ENCODE measurements at regions not wholly inside any gene's neighbourhood (a gene's known extent, or its start where the extent isn't known, plus 50 kb on each side); places are given as distances from the start of the nearest gene placed in this dataset.

DNA sequence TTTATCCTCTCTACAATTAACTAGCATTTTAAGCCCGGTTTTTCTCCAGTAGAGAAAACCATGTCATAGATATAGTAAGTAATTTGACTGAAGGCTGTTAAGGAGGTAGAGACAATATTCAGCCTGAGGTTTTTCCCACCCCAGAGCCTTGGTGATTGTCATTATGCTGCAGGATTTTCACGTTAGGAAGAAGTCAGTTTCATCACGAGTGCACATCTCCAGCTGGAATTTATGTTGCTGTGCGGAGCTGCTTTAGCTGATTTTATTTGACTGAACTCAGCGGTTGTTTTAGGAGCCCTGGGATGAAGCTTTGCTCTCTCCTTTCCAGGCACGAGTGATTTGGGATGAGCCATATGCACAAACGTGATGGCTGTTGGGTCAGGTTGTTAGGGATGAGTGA is 271.3 kb upstream of the RGMA start:
- ATAC-seq, result no peak
- TF ChIP-seq TOX (CRISPR knock-in tag; IDR thresholded peaks at IDR 0.05; ENCODE audit: borderline replicate concordance), result no peak
- TF ChIP-seq ZNF565 (CRISPR knock-in tag; conservative IDR thresholded peaks at IDR 0.05; ENCODE audit: low read depth), result no peak
- no peak for TF ChIP-seq TCF4 (CRISPR knock-in tag; IDR thresholded peaks at IDR 0.05; ENCODE audit: borderline replicate concordance)
- TF ChIP-seq, protein P1, sequence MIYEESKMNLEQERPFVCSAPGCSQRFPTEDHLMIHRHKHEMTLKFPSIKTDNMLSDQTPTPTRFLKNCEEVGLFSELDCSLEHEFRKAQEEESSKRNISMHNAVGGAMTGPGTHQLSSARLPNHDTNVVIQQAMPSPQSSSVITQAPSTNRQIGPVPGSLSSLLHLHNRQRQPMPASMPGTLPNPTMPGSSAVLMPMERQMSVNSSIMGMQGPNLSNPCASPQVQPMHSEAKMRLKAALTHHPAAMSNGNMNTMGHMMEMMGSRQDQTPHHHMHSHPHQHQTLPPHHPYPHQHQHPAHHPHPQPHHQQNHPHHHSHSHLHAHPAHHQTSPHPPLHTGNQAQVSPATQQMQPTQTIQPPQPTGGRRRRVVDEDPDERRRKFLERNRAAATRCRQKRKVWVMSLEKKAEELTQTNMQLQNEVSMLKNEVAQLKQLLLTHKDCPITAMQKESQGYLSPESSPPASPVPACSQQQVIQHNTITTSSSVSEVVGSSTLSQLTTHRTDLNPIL (CRISPR knock-in tag; IDR thresholded peaks at IDR 0.05; ENCODE audit: low read depth), result no peak
- no peak for TF ChIP-seq SNAI2 (CRISPR knock-in tag; IDR thresholded peaks at IDR 0.05)
- no peak for TF ChIP-seq GLIS3 (CRISPR knock-in tag; IDR thresholded peaks at IDR 0.05)
- no peak for TF ChIP-seq ZFP30 (CRISPR knock-in tag; IDR thresholded peaks at IDR 0.05)
- no peak for TF ChIP-seq ISL1 (CRISPR knock-in tag; IDR thresholded peaks at IDR 0.05)
- no peak for TF ChIP-seq OSR1 (CRISPR knock-in tag; IDR thresholded peaks at IDR 0.05)
- TF ChIP-seq ZNF8 (CRISPR knock-in tag; IDR thresholded peaks at IDR 0.05), result no peak
- TF ChIP-seq, protein P2, sequence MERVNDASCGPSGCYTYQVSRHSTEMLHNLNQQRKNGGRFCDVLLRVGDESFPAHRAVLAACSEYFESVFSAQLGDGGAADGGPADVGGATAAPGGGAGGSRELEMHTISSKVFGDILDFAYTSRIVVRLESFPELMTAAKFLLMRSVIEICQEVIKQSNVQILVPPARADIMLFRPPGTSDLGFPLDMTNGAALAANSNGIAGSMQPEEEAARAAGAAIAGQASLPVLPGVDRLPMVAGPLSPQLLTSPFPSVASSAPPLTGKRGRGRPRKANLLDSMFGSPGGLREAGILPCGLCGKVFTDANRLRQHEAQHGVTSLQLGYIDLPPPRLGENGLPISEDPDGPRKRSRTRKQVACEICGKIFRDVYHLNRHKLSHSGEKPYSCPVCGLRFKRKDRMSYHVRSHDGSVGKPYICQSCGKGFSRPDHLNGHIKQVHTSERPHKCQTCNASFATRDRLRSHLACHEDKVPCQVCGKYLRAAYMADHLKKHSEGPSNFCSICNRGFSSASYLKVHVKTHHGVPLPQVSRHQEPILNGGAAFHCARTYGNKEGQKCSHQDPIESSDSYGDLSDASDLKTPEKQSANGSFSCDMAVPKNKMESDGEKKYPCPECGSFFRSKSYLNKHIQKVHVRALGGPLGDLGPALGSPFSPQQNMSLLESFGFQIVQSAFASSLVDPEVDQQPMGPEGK (CRISPR knock-in tag; IDR thresholded peaks at IDR 0.05; ENCODE audit: borderline replicate concordance), result no peak
- no peak for TF ChIP-seq ZNF70 (CRISPR knock-in tag; IDR thresholded peaks at IDR 0.05)
- TF ChIP-seq PPARA (CRISPR knock-in tag; IDR thresholded peaks at IDR 0.05; ENCODE audit: borderline replicate concordance), result no peak
- TF ChIP-seq, protein P3, sequence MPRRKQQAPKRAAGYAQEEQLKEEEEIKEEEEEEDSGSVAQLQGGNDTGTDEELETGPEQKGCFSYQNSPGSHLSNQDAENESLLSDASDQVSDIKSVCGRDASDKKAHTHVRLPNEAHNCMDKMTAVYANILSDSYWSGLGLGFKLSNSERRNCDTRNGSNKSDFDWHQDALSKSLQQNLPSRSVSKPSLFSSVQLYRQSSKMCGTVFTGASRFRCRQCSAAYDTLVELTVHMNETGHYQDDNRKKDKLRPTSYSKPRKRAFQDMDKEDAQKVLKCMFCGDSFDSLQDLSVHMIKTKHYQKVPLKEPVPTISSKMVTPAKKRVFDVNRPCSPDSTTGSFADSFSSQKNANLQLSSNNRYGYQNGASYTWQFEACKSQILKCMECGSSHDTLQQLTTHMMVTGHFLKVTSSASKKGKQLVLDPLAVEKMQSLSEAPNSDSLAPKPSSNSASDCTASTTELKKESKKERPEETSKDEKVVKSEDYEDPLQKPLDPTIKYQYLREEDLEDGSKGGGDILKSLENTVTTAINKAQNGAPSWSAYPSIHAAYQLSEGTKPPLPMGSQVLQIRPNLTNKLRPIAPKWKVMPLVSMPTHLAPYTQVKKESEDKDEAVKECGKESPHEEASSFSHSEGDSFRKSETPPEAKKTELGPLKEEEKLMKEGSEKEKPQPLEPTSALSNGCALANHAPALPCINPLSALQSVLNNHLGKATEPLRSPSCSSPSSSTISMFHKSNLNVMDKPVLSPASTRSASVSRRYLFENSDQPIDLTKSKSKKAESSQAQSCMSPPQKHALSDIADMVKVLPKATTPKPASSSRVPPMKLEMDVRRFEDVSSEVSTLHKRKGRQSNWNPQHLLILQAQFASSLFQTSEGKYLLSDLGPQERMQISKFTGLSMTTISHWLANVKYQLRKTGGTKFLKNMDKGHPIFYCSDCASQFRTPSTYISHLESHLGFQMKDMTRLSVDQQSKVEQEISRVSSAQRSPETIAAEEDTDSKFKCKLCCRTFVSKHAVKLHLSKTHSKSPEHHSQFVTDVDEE (CRISPR knock-in tag; IDR thresholded peaks at IDR 0.05), result no peak

DNA sequence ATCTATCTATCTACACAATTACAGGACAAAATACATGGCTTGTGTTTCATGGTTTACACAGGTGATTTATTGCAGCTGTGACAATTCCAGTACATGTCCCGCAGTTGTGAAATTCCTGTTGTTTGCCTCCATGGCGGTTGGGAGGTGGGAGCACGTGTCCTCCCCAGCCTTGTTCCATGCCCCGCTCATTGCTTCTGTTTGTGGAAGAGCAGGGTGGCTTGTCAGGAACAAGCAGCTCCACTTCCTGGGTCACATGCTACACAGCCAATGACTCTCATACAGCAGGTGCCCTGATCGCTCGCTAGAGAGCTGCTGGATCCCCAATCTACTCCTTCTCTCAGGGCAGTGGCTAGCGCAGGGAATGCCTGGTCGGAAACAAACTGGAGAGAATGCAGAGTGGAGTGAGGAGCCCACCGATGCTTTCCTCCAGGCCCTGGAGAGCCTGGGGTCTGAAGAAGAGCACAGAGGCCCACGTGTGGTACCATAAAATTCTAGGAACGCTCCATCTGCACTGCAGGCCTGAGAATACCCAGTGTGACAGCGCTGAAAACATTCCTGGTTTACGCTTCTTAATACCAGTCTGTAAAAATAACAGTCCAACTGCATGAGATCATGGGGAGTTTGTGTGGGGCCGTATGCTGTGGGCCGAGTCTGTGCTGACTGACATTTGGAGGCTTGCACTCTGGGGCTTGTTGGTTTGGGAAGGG is 270.6 kb upstream of the RGMA start:
- TF ChIP-seq PPARA (CRISPR knock-in tag; IDR thresholded peaks at IDR 0.05; ENCODE audit: borderline replicate concordance) (no peak), ZC3H10 (CRISPR knock-in tag; IDR thresholded peaks at IDR 0.05) (no peak)
- ATAC-seq, result no peak

DNA sequence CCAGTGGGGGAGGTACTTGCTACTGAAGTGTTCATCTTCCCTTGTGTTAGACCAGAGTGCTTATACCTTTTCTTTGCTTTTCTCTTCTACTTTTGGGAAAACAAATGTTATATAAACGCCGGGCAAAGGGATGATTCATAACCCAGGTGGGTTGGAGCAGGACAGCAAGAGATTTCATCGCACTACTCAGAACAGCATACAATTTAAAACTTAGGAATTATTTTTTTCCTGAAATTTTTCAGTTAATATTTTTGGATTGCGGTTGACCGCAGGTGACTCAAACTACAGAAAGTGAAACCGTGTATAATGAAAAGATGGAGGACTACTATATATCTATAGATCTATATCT is 270.0 kb upstream of the RGMA start:
- ATAC-seq, result no peak
- TF ChIP-seq, protein P4, sequence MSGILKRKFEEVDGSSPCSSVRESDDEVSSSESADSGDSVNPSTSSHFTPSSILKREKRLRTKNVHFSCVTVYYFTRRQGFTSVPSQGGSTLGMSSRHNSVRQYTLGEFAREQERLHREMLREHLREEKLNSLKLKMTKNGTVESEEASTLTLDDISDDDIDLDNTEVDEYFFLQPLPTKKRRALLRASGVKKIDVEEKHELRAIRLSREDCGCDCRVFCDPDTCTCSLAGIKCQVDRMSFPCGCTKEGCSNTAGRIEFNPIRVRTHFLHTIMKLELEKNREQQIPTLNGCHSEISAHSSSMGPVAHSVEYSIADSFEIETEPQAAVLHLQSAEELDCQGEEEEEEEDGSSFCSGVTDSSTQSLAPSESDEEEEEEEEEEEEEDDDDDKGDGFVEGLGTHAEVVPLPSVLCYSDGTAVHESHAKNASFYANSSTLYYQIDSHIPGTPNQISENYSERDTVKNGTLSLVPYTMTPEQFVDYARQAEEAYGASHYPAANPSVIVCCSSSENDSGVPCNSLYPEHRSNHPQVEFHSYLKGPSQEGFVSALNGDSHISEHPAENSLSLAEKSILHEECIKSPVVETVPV (CRISPR knock-in tag; IDR thresholded peaks at IDR 0.05), result no peak
- no peak for TF ChIP-seq ZC3H10 (CRISPR knock-in tag; IDR thresholded peaks at IDR 0.05)
- no peak for TF ChIP-seq BACH2 (CRISPR knock-in tag; IDR thresholded peaks at IDR 0.05; ENCODE audit: borderline replicate concordance)

DNA sequence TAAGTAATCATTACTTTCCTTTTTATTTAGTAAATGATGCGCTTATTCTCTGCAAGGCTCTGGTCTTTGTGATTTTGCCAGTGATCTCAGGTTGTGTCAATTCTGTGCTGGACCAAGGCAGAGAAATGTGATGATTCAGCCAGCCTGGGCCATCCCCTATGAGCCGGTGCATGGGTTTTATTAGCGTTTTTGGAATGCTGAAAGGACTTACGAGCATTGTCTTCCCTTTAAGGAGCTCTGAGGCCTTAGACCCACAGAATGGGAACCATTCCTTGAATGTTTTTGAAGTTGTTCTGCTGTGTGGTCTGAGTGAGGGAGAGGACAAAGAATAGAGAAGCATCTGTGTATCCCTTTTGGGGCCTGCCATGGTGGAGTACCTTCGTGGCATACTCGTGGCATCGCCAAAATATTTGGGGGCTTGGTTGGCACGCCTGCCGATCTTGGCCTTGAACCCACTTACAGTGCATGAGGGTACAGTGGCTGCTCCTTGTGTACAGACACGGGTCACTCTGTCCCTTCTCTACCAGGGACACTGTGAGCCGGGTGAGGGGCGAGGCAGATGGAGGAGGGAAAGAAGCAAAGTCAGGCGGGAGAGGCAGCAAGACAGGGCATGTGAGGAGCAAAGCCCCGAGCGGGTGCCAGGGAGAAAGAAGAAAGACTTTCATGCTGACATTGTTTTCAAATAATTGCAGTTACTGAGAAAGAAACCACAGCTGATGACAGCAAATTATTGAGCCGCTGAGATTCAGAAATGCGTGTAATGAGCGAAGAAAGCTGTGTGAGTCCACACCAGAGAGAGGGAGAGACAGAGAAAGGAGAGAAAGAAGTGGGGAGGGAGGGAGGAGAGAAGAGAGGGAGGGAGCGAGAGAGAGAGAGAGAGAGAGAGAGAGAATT is 269.4 kb upstream of the RGMA start:
- no peak for TF ChIP-seq ZFP30 (CRISPR knock-in tag; IDR thresholded peaks at IDR 0.05)
- no peak for TF ChIP-seq TOX (CRISPR knock-in tag; IDR thresholded peaks at IDR 0.05; ENCODE audit: borderline replicate concordance)
- TF ChIP-seq ARNTL (CRISPR knock-in tag; IDR thresholded peaks at IDR 0.05; ENCODE audit: borderline replicate concordance, low read depth), result no peak
- TF ChIP-seq, protein P2 (CRISPR knock-in tag; IDR thresholded peaks at IDR 0.05; ENCODE audit: borderline replicate concordance), result no peak
- TF ChIP-seq ZFP3 (CRISPR knock-in tag; IDR thresholded peaks at IDR 0.05), result no peak
- TF ChIP-seq, protein P1 (CRISPR knock-in tag; IDR thresholded peaks at IDR 0.05; ENCODE audit: low read depth), result no peak
- TF ChIP-seq GLIS3 (CRISPR knock-in tag; IDR thresholded peaks at IDR 0.05), result no peak
- no peak for TF ChIP-seq ZNF565 (CRISPR knock-in tag; conservative IDR thresholded peaks at IDR 0.05; ENCODE audit: low read depth)
- TF ChIP-seq OSR1 (CRISPR knock-in tag; IDR thresholded peaks at IDR 0.05), result no peak
- TF ChIP-seq, protein P3 (CRISPR knock-in tag; IDR thresholded peaks at IDR 0.05), result no peak
- no peak for ATAC-seq
